OCI-LY3 (cell line): ENCODE measurements at regions not wholly inside any gene's neighbourhood (a gene's known extent, or its start where the extent isn't known, plus 50 kb on each side); places are given as distances from the start of the nearest gene placed in this dataset.

Experiments
- H2AFZ ChIP-seq: fragments of 200-600, 300-600 bp; shearing (Covaris generic); 2 replicates; pipeline ENCODE4 v1.6.0; 2014; ENCODE audit warnings: antibody characterized with exemption, low read depth, low read length
- H3K27ac ChIP-seq: fragments of 200-600, 300-600 bp; sonication (generic); 2 replicates; pipeline ENCODE4 v1.5.1; 2014; ENCODE audit warnings: mild to moderate bottlenecking, low read length, moderate library complexity, mixed read lengths
- H3K27me3 ChIP-seq: fragments of 200-600, 300-600 bp; sonication (generic); 2 replicates; pipeline ENCODE4 v1.6.1; 2014; ENCODE audit warnings: low read depth, low read length, mixed read lengths
- H3K36me3 ChIP-seq: fragments of 200-600, 300-600 bp; sonication (generic); replicated peaks from 2 replicates; pipeline ENCODE3; 2014; ENCODE audit warnings: low read depth, low read length, mixed read lengths
- H3K4me1 ChIP-seq: fragments of 300-600, 200-600 bp; sonication (generic); 2 replicates; pipeline ENCODE4 v1.6.1; 2014; ENCODE audit warnings: low read length, mixed read lengths
- H3K4me2 ChIP-seq: fragments of 200-600, 300-600 bp; sonication (generic); 2 replicates; pipeline ENCODE4 v1.6.1; 2014; ENCODE audit warnings: low read length, mixed read lengths
- H3K4me3 ChIP-seq: fragments of 300-600, 200-600 bp; sonication (generic); 2 replicates; pipeline ENCODE4 v1.5.1; 2014; ENCODE audit warnings: antibody characterized with exemption, mild to moderate bottlenecking, low read length, moderate library complexity
- H3K79me2 ChIP-seq: fragments of 300-600, 200-600 bp; shearing (Covaris generic); 2 replicates; pipeline ENCODE4 v1.6.1; 2014; ENCODE audit warnings: mild to moderate bottlenecking, low read length, mixed read lengths
- H3K9ac ChIP-seq: fragments of 300-600, 200-600 bp; shearing (Covaris generic); 2 replicates; pipeline ENCODE4 v1.6.0; 2014; ENCODE audit warnings: mild to moderate bottlenecking, low read length, moderate library complexity
- H3K9me3 ChIP-seq: fragments of 200-600, 300-600 bp; shearing (Covaris generic); 2 replicates; pipeline ENCODE4 v1.6.1; 2014; ENCODE audit warnings: low read length, mixed read lengths; ENCODE audit not compliant: insufficient read depth
- H4K20me1 ChIP-seq: fragments of 200-600, 300-600 bp; sonication (generic); 2 replicates; pipeline ENCODE4 v1.6.1; 2016; ENCODE audit warnings: low read length, mixed read lengths; ENCODE audit not compliant: insufficient read depth
- EZH2phosphoT487 ChIP-seq: fragments of 200-600 bp; shearing (Covaris generic); IDR thresholded peaks from 2 replicates; pipeline ENCODE4 v1.6.1; 2018; ENCODE audit warnings: antibody characterized with exemption, mixed run types, low read depth
- TF ChIP-seq, protein P1 (sequence below): fragments of 200-600, 300-600 bp; sonication (generic); IDR thresholded peaks from 2 replicates; pipeline ENCODE4 v1.5.1; 2014; ENCODE audit warnings: antibody characterized with exemption, low read length, low read depth

DNA sequence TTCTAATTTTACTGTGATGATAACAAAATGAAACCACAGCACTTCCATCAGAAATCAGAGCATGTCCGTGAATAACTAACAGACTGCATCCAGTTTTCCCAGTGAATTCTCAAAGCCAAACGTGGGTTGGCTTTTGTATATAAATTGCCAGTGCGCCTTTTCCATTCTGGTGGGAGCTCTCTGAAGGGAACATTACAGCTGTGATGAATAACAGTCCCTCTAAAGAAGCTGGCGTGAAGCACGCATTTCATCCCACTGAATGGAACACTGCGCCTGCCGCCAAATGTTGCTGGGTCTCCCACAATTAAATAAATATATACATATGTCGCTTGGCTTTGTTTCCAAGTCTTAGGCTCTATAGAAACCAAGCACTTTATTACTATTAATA, 113.0 kb upstream of the PFN2 start:
- Histone ChIP-seq H3K9me3 (no peaks in the 10 kb centered on the region), H3K27ac (no peak overlapping the region), H3K4me3 (no peak overlapping the region), H4K20me1 (no peaks in the 10 kb centered on the region), H3K4me1 (0 out of 2 replicates have a peak, but pooled peaks cover 4% of the 10 kb centered on the region), H3K9ac (no peak overlapping the region), H2AFZ (no peak overlapping the region), H3K36me3 (no peaks in the 10 kb centered on the region), H3K79me2 (no peaks in the 10 kb centered on the region), H3K27me3 (peaks cover 6% of the 10 kb centered on the region; the same call in 1 of the 2 replicates), H3K4me2 (peak overlapping the region; percentile 8; the same call in 1 of the 2 replicates)
- no peak for TF ChIP-seq EZH2phosphoT487
- TF ChIP-seq, protein P1, sequence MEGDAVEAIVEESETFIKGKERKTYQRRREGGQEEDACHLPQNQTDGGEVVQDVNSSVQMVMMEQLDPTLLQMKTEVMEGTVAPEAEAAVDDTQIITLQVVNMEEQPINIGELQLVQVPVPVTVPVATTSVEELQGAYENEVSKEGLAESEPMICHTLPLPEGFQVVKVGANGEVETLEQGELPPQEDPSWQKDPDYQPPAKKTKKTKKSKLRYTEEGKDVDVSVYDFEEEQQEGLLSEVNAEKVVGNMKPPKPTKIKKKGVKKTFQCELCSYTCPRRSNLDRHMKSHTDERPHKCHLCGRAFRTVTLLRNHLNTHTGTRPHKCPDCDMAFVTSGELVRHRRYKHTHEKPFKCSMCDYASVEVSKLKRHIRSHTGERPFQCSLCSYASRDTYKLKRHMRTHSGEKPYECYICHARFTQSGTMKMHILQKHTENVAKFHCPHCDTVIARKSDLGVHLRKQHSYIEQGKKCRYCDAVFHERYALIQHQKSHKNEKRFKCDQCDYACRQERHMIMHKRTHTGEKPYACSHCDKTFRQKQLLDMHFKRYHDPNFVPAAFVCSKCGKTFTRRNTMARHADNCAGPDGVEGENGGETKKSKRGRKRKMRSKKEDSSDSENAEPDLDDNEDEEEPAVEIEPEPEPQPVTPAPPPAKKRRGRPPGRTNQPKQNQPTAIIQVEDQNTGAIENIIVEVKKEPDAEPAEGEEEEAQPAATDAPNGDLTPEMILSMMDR = no peak

DNA sequence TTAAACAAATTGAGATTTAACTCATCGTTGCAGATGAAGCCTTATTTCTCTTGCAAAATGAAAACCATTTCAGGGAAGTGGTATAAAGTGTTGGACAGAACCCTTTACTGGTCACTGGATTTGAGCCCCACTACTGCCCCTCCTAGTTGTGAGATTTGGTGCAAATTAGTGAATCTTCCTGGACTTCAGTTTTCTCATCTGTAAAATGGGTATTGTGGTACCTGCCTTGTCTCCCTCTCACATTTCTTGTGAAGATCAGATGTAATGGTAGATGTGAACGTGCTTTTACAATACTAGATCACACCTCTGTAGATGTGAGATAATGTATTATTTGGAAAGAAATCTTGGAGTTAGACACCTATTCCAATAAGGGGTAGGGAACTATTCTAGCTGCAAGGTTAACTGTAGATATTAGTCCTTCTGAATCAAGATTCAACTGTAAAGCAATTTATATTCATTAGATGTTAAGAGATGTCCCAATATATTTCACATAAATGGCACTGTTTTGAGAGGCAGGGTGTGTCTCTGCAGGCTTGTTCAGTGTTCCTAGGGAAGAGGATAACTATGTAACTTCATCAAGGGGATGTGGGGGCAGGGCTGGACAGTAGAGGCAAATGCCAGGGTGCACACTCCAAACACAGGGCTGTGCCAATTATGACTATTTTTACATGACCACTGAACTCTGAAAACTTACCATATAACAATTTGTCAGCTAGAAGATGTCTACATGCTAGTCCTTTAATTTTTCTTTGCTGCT, 112.4 kb upstream of the PFN2 start:
- Histone ChIP-seq H3K4me1 (0 out of 2 replicates have a peak, but pooled peaks cover 4% of the 10 kb centered on the region), H3K9ac (no peak overlapping the region), H2AFZ (no peak overlapping the region), H4K20me1 (no peaks in the 10 kb centered on the region), H3K27me3 (peaks cover 6% of the 10 kb centered on the region; the same call in 1 of the 2 replicates), H3K79me2 (no peaks in the 10 kb centered on the region), H3K27ac (no peak overlapping the region), H3K4me3 (no peak overlapping the region), H3K36me3 (no peaks in the 10 kb centered on the region), H3K9me3 (no peaks in the 10 kb centered on the region), H3K4me2 (peak overlapping the region; percentile 8; the same call in 1 of the 2 replicates)
- TF ChIP-seq, protein P1 = no peak
- no peak for TF ChIP-seq EZH2phosphoT487

DNA sequence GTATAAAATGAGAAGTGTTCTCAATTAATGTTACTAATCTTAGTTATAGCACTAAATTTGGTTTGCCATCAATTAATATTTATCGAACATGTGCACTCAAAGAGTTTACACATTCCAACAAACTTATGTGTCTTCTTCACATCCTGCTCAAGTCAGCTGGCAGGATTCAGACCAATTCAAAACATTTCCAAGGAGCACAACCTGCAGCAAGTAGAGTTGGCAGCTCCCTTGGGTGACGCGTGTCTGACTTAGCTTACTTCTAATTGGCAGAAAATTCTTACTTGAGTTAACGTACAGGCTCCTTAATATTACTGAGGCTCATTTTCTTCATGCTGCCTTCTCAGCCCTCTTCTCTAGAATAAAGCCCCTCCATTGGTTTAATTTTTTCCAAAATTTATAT, 110.4 kb upstream of the PFN2 start:
- H3K9ac ChIP-seq = no peak overlapping the region
- TF ChIP-seq EZH2phosphoT487 = no peak
- TF ChIP-seq, protein P1 = no peak
- H3K27me3 ChIP-seq = peaks cover 6% of the 10 kb centered on the region; the same call in 1 of the 2 replicates
- H3K4me1 ChIP-seq = 0 out of 2 replicates have a peak, but pooled peaks cover 4% of the 10 kb centered on the region
- peaks cover 5% of the 10 kb centered on the region for H3K36me3 ChIP-seq
- no peak overlapping the region for H3K4me2 ChIP-seq
- H3K4me3 ChIP-seq = no peak overlapping the region
- H4K20me1 ChIP-seq = no peaks in the 10 kb centered on the region
- H3K27ac ChIP-seq = no peak overlapping the region
- H3K79me2 ChIP-seq = no peaks in the 10 kb centered on the region
- no peak overlapping the region for H2AFZ ChIP-seq
- H3K9me3 ChIP-seq = peaks cover 9% of the 10 kb centered on the region

DNA sequence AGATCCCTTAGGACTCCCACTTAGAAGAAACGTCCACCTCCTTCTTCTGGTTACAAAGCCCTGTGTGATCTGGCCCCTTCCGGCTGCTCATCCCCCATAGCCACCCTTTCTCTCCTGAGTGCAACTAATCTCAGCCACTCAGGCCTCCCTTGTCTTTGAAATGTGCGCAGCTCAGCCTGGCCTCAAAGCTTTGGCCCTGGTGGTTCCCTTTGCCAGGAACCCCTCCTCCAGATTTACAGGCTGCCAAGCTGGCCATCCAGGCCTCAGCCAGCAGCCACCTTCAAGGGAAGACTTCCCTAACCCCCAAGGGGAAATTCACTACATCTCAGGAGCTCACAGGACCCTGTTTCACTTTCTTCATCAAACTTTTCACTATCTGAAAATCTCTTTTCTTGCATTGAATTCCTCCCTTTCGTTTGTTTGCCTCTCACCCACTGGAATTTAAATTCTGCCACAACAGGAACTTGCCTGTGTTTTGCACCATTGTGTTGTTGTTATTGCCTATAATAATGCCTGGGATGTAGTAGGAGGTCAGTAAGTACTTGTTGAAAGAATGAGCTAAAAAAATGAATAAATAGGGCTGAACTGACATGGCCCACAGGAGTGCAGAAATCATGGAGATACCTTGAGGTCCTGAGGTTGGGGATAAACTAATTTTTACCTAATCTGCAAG, 109.5 kb upstream of the PFN2 start:
- no peak for TF ChIP-seq EZH2phosphoT487
- TF ChIP-seq, protein P1 = no peak
- Histone ChIP-seq H3K27me3 (peaks cover 6% of the 10 kb centered on the region; the same call in 1 of the 2 replicates), H3K4me1 (0 out of 2 replicates have a peak, but pooled peaks cover 4% of the 10 kb centered on the region), H3K27ac (no peak overlapping the region), H3K4me3 (no peak overlapping the region), H3K79me2 (no peaks in the 10 kb centered on the region), H3K36me3 (peaks cover 5% of the 10 kb centered on the region), H3K4me2 (no peak overlapping the region), H3K9ac (no peak overlapping the region), H3K9me3 (peaks cover 11% of the 10 kb centered on the region), H4K20me1 (no peaks in the 10 kb centered on the region), H2AFZ (no peak overlapping the region)
